H9 (cell line): ENCODE measurements at regions not wholly inside any gene's neighbourhood (a gene's known extent, or its start where the extent isn't known, plus 50 kb on each side); places are given as distances from the start of the nearest gene placed in this dataset.

Experiments
- DNase-seq: peaks from one replicate; pipeline ENCODE4 v3.0.0-alpha.2; 2017
- H2AFZ ChIP-seq: one replicate; pipeline ENCODE4 v1.6.1; 2013; ENCODE audit warnings: mild to moderate bottlenecking, low read length, control low read depth, moderate library complexity
- H2AK5ac ChIP-seq: 2 replicates; pipeline ENCODE4 v1.6.1; 2013; ENCODE audit warnings: low read length, control low read depth, mixed read lengths; ENCODE audit not compliant: insufficient read length
- H2BK120ac ChIP-seq: one replicate; pipeline ENCODE4 v1.6.1; 2013; ENCODE audit warnings: low read depth, mild to moderate bottlenecking, low read length, control low read depth, inconsistent platforms; ENCODE audit not compliant: poor library complexity, severe bottlenecking
- H2BK12ac ChIP-seq: 2 replicates; pipeline ENCODE4 v1.6.1; 2013; ENCODE audit warnings: low read length, control low read depth, mixed read lengths, low read depth; ENCODE audit not compliant: insufficient read length
- H2BK15ac ChIP-seq: 2 replicates; pipeline ENCODE4 v1.6.1; 2013; ENCODE audit warnings: low read depth, low read length, control low read depth
- H2BK20ac ChIP-seq: one replicate; pipeline ENCODE4 v1.6.1; 2013; ENCODE audit warnings: low read depth, mild to moderate bottlenecking, low read length, control low read depth, inconsistent platforms; ENCODE audit not compliant: poor library complexity, severe bottlenecking
- H2BK5ac ChIP-seq: 2 replicates; pipeline ENCODE4 v1.6.1; 2013; ENCODE audit warnings: low read length, control low read depth, mixed read lengths; ENCODE audit not compliant: insufficient read length
- H3K14ac ChIP-seq: 2 replicates; pipeline ENCODE4 v1.6.1; 2013; ENCODE audit warnings: low read length, control low read depth; ENCODE audit not compliant: insufficient read depth
- H3K18ac ChIP-seq: 2 replicates; pipeline ENCODE4 v1.6.1; 2013; ENCODE audit warnings: low read depth, mild to moderate bottlenecking, mixed read lengths, low read length, control low read depth; ENCODE audit not compliant: insufficient read length
- H3K23ac ChIP-seq: 2 replicates; pipeline ENCODE4 v1.6.1; 2013; ENCODE audit warnings: low read length, control low read depth, mixed read lengths, low read depth; ENCODE audit not compliant: insufficient read length
- H3K23me2 ChIP-seq: 2 replicates; pipeline ENCODE4 v1.6.1; 2013; ENCODE audit warnings: low read depth, mild to moderate bottlenecking, mixed read lengths, low read length, control low read depth; ENCODE audit not compliant: insufficient read length, poor library complexity, severe bottlenecking
- H3K27ac ChIP-seq: 2 replicates; pipeline ENCODE4 v1.5.1; 2013; ENCODE audit warnings: low read length, control low read depth, mixed read lengths, low read depth; ENCODE audit not compliant: insufficient read length
- H3K27me3 ChIP-seq: 2 replicates; pipeline ENCODE4 v1.6.1; 2013; ENCODE audit warnings: low read length, control low read depth, inconsistent platforms; ENCODE audit not compliant: insufficient read depth
- H3K4ac ChIP-seq: 2 replicates; pipeline ENCODE4 v1.6.1; 2013; ENCODE audit warnings: low read depth, mild to moderate bottlenecking, control low read depth, inconsistent platforms, low read length, moderate library complexity
- H3K4me1 ChIP-seq: 2 replicates; pipeline ENCODE4 v1.6.1; 2013; ENCODE audit warnings: low read length, control low read depth, inconsistent platforms; ENCODE audit not compliant: insufficient read depth
- H3K4me2 ChIP-seq: 2 replicates; pipeline ENCODE4 v1.6.1; 2013; ENCODE audit warnings: low read length, control low read depth, mixed read lengths; ENCODE audit not compliant: insufficient read length, insufficient read depth
- H3K56ac ChIP-seq: 2 replicates; pipeline ENCODE4 v1.6.1; 2013; ENCODE audit warnings: low read depth, mild to moderate bottlenecking, mixed read lengths, low read length, control low read depth; ENCODE audit not compliant: insufficient read length
- H3K79me1 ChIP-seq: 2 replicates; pipeline ENCODE4 v1.6.1; 2013; ENCODE audit warnings: low read depth, mild to moderate bottlenecking, moderate library complexity, low read length, control low read depth, inconsistent platforms; ENCODE audit not compliant: insufficient read depth, poor library complexity, severe bottlenecking
- H3K79me2 ChIP-seq: 2 replicates; pipeline ENCODE4 v1.6.1; 2013; ENCODE audit warnings: low read length, control low read depth, inconsistent platforms; ENCODE audit not compliant: insufficient read depth
- H3K9ac ChIP-seq: 2 replicates; pipeline ENCODE4 v1.6.1; 2013; ENCODE audit warnings: low read length, control low read depth, mixed read lengths; ENCODE audit not compliant: insufficient read length; ENCODE audit errors: extremely low read depth
- H3K9me3 ChIP-seq: one replicate; pipeline ENCODE4 v1.6.1; 2013; ENCODE audit warnings: low read depth, low read length, inconsistent platforms; ENCODE audit not compliant: control insufficient read depth
- H3T11ph ChIP-seq: one replicate; pipeline ENCODE4 v1.6.1; 2013; ENCODE audit warnings: mild to moderate bottlenecking, low read length, control low read depth, inconsistent platforms
- H4K20me1 ChIP-seq: one replicate; pipeline ENCODE4 v1.6.1; 2013; ENCODE audit not compliant: control insufficient read depth, insufficient read length, insufficient read depth
- H4K5ac ChIP-seq: 2 replicates; pipeline ENCODE4 v1.6.1; 2013; ENCODE audit warnings: low read depth, mild to moderate bottlenecking, mixed read lengths, low read length, control low read depth; ENCODE audit not compliant: insufficient read length
- H4K8ac ChIP-seq: replicated peaks from 2 replicates; pipeline ENCODE4 v1.6.1; 2013; ENCODE audit warnings: low read length, control low read depth, mixed read lengths, low read depth; ENCODE audit not compliant: insufficient read length
- H4K91ac ChIP-seq: 2 replicates; pipeline ENCODE4 v1.6.1; 2013; ENCODE audit warnings: low read depth, mild to moderate bottlenecking, moderate library complexity, mixed read lengths, low read length, control low read depth; ENCODE audit not compliant: insufficient read length
- H3K27ac Mint-ChIP-seq, 3 experiments: 2 replicates in 2 of 3; 3 replicates in 1 of 3; pipeline ENCODE4 v1.8.0; 2020 to 2021; ENCODE audit warnings: mixed read lengths in 3 of 3, mild to moderate bottlenecking in 1 of 3, moderate library complexity in 1 of 3
- H3K27me3 Mint-ChIP-seq: 2 replicates; pipeline ENCODE4 v1.8.0; 2021; ENCODE audit warnings: low read depth, mild to moderate bottlenecking, moderate library complexity, mixed read lengths
- H3K36me3 Mint-ChIP-seq, 3 experiments: 2 replicates in 2 of 3; 3 replicates in 1 of 3; pipeline ENCODE4 v1.8.0; 2020 to 2021; ENCODE audit warnings: low read depth in 3 of 3, mixed read lengths in 3 of 3; ENCODE audit not compliant: insufficient read depth in 1 of 3
- H3K4me1 Mint-ChIP-seq, 2 experiments: 2 replicates each; pipeline ENCODE4 v1.8.0; 2020; ENCODE audit warnings: mixed read lengths in 2 of 2
- H3K4me3 Mint-ChIP-seq, 2 experiments: 2 replicates in 1 of 2; 3 replicates in 1 of 2; pipeline ENCODE4 v1.8.0; 2020 to 2021; ENCODE audit warnings: mild to moderate bottlenecking in 2 of 2, mixed read lengths in 2 of 2, moderate library complexity in 1 of 2
- H3K9me3 Mint-ChIP-seq, 2 experiments: 2 replicates in 1 of 2; 3 replicates in 1 of 2; pipeline ENCODE4 v1.8.0; 2020; ENCODE audit warnings: mild to moderate bottlenecking in 2 of 2, mixed read lengths in 2 of 2, moderate library complexity in 1 of 2
- WGBS: extraction: QIAGEN DNeasy Blood & Tissue Kit; methylation state at CpG from one replicate; pipeline ENCODE4 v1.1.7; 2013; ENCODE audit warnings: missing lambda C conversion rate, low lambda C conversion rate, mixed read lengths; ENCODE audit not compliant: insufficient read length; ENCODE audit errors: extremely low coverage; 5-methylcytosine and 5-hydroxymethylcytosine counted together
- TF ChIP-seq, protein P1 (sequence below): fragments of 200-600 bp; sonication (generic); conservative IDR thresholded peaks from 3 replicates; pipeline ENCODE4 v1.8.0; 2021; ENCODE audit warnings: antibody characterized with exemption, mild to moderate bottlenecking

DNA sequence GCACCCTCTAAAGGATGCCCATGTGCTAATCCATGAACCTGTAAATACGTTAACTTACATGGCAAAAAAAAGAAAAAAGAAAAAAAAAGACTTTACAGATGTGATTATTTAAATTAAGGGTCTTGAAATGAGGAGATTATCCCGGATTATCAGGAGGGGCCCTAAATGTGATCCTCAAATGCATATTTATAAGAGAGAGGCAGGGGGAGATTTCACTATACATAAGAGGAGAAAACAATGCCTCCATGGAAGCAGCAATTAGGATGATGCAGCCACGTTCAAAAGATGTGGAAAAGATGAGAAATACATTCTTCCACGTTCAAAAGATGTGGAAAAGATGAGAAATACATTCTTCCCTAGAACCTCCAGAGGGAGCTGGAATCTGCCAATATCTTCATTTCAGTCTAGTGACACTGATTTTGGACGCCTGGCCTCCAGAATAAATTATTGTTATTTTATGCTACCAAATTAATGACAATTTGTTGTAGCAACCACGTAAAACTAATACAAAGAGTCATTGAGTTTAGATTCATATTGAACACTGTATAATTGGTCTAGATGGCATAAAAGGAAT lies 328.4 kb upstream of the GNAI1 start:
- Histone ChIP-seq H2BK20ac (no peak overlapping the region), H2AFZ (no peak overlapping the region)
- DNase-seq = no peak

More for the DNA sequence above, 328.4 kb upstream of the GNAI1 start:
- no peak overlapping the region for H3K27ac ChIP-seq
- no peaks in the 10 kb centered on the region; the same call in 1 of the 2 replicates for H3K27me3 Mint-ChIP-seq
- no peak overlapping the region for H3K27ac Mint-ChIP-seq
- peaks cover 3% of the 10 kb centered on the region in 2 experiments; a peak in 1 of 4 replicates for H3K4me1 Mint-ChIP-seq
- no peak overlapping the region for H2BK15ac ChIP-seq
- H3K4me2 ChIP-seq = no peak overlapping the region
- no peaks in the 10 kb centered on the region for H3K79me2 ChIP-seq
- no peaks in the 10 kb centered on the region for H3K23me2 ChIP-seq
- peaks cover 0 to 6% of the 10 kb centered on the region in 2 experiments; a peak in 4 of 5 replicates for H3K9me3 Mint-ChIP-seq
- H3K79me1 ChIP-seq = no peaks in the 10 kb centered on the region
- H4K20me1 ChIP-seq = no peaks in the 10 kb centered on the region
- H3K4ac ChIP-seq = no peak overlapping the region
- H4K91ac ChIP-seq = no peak overlapping the region
- H2BK120ac ChIP-seq = no peak overlapping the region
- H3K14ac ChIP-seq = no peak overlapping the region
- H3K4me3 Mint-ChIP-seq = no peak overlapping the region
- H3K56ac ChIP-seq = no peak overlapping the region
- no peaks in the 10 kb centered on the region for H3K9me3 ChIP-seq
- no peak overlapping the region for H2AK5ac ChIP-seq
- no peak overlapping the region for H3K18ac ChIP-seq
- no peaks in the 10 kb centered on the region; a peak in 1 of 7 replicates for H3K36me3 Mint-ChIP-seq
- H3K23ac ChIP-seq = no peak overlapping the region
- H2BK5ac ChIP-seq = no peak overlapping the region
- WGBS = no CpG with 5 or more reads among the region's 6 CpGs
- H4K8ac ChIP-seq = no peak overlapping the region
- TF ChIP-seq, protein P1, sequence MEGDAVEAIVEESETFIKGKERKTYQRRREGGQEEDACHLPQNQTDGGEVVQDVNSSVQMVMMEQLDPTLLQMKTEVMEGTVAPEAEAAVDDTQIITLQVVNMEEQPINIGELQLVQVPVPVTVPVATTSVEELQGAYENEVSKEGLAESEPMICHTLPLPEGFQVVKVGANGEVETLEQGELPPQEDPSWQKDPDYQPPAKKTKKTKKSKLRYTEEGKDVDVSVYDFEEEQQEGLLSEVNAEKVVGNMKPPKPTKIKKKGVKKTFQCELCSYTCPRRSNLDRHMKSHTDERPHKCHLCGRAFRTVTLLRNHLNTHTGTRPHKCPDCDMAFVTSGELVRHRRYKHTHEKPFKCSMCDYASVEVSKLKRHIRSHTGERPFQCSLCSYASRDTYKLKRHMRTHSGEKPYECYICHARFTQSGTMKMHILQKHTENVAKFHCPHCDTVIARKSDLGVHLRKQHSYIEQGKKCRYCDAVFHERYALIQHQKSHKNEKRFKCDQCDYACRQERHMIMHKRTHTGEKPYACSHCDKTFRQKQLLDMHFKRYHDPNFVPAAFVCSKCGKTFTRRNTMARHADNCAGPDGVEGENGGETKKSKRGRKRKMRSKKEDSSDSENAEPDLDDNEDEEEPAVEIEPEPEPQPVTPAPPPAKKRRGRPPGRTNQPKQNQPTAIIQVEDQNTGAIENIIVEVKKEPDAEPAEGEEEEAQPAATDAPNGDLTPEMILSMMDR = peak; percentile 30; the same call in 1 of the 3 replicates
- no peak overlapping the region for H3K9ac ChIP-seq
- no peaks in the 10 kb centered on the region for H3K4me1 ChIP-seq
- H4K5ac ChIP-seq = no peak overlapping the region
- no peak overlapping the region for H3T11ph ChIP-seq
- no peaks in the 10 kb centered on the region for H3K27me3 ChIP-seq
- no peak overlapping the region for H2BK12ac ChIP-seq
